ENCODE measurements at regions not wholly inside any gene's neighbourhood (a gene's known extent, or its start where the extent isn't known, plus 50 kb on each side); places are given as distances from the start of the nearest gene placed in this dataset.

- no peak overlapping the region for H3K27ac ChIP-seq (ENCODE audit: insufficient read depth, low read depth, low read length, poor library complexity, severe bottlenecking)
- no peaks in the 10 kb centered on the region for H3K9me3 ChIP-seq (ENCODE audit: control insufficient read depth, low read length)
- H3K4me1 ChIP-seq (ENCODE audit: control insufficient read depth, insufficient read depth, low read length), result no peaks in the 10 kb centered on the region
- H3K36me3 ChIP-seq (ENCODE audit: control insufficient read depth, insufficient read depth, low read length), result no peaks in the 10 kb centered on the region
- no peaks in the 10 kb centered on the region for H3K27me3 ChIP-seq (ENCODE audit: control insufficient read depth, insufficient read depth, low read length, poor library complexity, severe bottlenecking)
- no peak overlapping the region for H3K4me3 ChIP-seq (ENCODE audit: insufficient read depth, low read depth, low read length)
- 89 to 95% methylated on average over 6 of the region's 6 CpGs for WGBS, 2 experiments
Observed at GRCh38 chr5:167716126-167716775, 575.2 kb upstream of the WWC1 start.

- 95 to 96% methylated on average over 2 to 3 of the region's 3 CpGs for WGBS, 2 experiments
Observed at GRCh38 chr5:167720259-167720658, 571.2 kb upstream of the WWC1 start.

GRCh38 chr5:167720676-167721260, 570.7 kb upstream of the WWC1 start:
- no peaks in the 10 kb centered on the region for H3K36me3 ChIP-seq (ENCODE audit: control insufficient read depth, insufficient read depth, low read length)
- no peak overlapping the region for H3K4me3 ChIP-seq (ENCODE audit: insufficient read depth, low read depth, low read length)
- WGBS, 2 experiments, result 88 to 90% methylated on average over 4 of the region's 5 CpGs
- no peaks in the 10 kb centered on the region for H3K9me3 ChIP-seq (ENCODE audit: control insufficient read depth, low read length)
- no peaks in the 10 kb centered on the region for H3K27me3 ChIP-seq (ENCODE audit: control insufficient read depth, insufficient read depth, low read length, poor library complexity, severe bottlenecking)
- H3K4me1 ChIP-seq (ENCODE audit: control insufficient read depth, insufficient read depth, low read length), result no peaks in the 10 kb centered on the region
- H3K27ac ChIP-seq (ENCODE audit: insufficient read depth, low read depth, low read length, poor library complexity, severe bottlenecking), result no peak overlapping the region

More at GRCh38 chr5:167720259-167720658, 571.2 kb upstream of the WWC1 start:
- Histone ChIP-seq H3K27ac (ENCODE audit: insufficient read depth, low read depth, low read length, poor library complexity, severe bottlenecking) (no peak overlapping the region), H3K36me3 (ENCODE audit: control insufficient read depth, insufficient read depth, low read length) (no peaks in the 10 kb centered on the region), H3K4me3 (ENCODE audit: insufficient read depth, low read depth, low read length) (no peak overlapping the region), H3K4me1 (ENCODE audit: control insufficient read depth, insufficient read depth, low read length) (no peaks in the 10 kb centered on the region), H3K9me3 (ENCODE audit: control insufficient read depth, low read length) (no peaks in the 10 kb centered on the region), H3K27me3 (ENCODE audit: control insufficient read depth, insufficient read depth, low read length, poor library complexity, severe bottlenecking) (no peaks in the 10 kb centered on the region)

- 95 to 98% methylated on average over 3 of the region's 3 CpGs for WGBS, 2 experiments
- Histone ChIP-seq H3K27me3 (ENCODE audit: control insufficient read depth, insufficient read depth, low read length, poor library complexity, severe bottlenecking) (no peaks in the 10 kb centered on the region), H3K36me3 (ENCODE audit: control insufficient read depth, insufficient read depth, low read length) (no peaks in the 10 kb centered on the region)
Observed at GRCh38 chr5:167721926-167722440, 569.5 kb upstream of the WWC1 start.

GRCh38 chr5:167723254-167723871, 568.1 kb upstream of the WWC1 start:
- 25 to 27% methylated on average over 9 of the region's 9 CpGs for WGBS, 2 experiments
- H3K4me1 ChIP-seq (ENCODE audit: control insufficient read depth, insufficient read depth, low read length), result no peaks in the 10 kb centered on the region
- no peak overlapping the region for H3K27ac ChIP-seq (ENCODE audit: insufficient read depth, low read depth, low read length, poor library complexity, severe bottlenecking)
- H3K9me3 ChIP-seq (ENCODE audit: control insufficient read depth, low read length), result no peaks in the 10 kb centered on the region
- no peak overlapping the region for H3K4me3 ChIP-seq (ENCODE audit: insufficient read depth, low read depth, low read length)
- H3K27me3 ChIP-seq (ENCODE audit: control insufficient read depth, insufficient read depth, low read length, poor library complexity, severe bottlenecking), result no peaks in the 10 kb centered on the region
- H3K36me3 ChIP-seq (ENCODE audit: control insufficient read depth, insufficient read depth, low read length), result no peaks in the 10 kb centered on the region

More at GRCh38 chr5:167721926-167722440, 569.5 kb upstream of the WWC1 start:
- Histone ChIP-seq H3K9me3 (ENCODE audit: control insufficient read depth, low read length) (no peaks in the 10 kb centered on the region), H3K4me1 (ENCODE audit: control insufficient read depth, insufficient read depth, low read length) (no peaks in the 10 kb centered on the region), H3K27ac (ENCODE audit: insufficient read depth, low read depth, low read length, poor library complexity, severe bottlenecking) (no peak overlapping the region), H3K4me3 (ENCODE audit: insufficient read depth, low read depth, low read length) (no peak overlapping the region)

GRCh38 chr5:167725264-167725663, 566.2 kb upstream of the WWC1 start:
- Histone ChIP-seq H3K9me3 (ENCODE audit: control insufficient read depth, low read length) (no peaks in the 10 kb centered on the region), H3K36me3 (ENCODE audit: control insufficient read depth, insufficient read depth, low read length) (no peaks in the 10 kb centered on the region), H3K4me3 (ENCODE audit: insufficient read depth, low read depth, low read length) (no peak overlapping the region), H3K27me3 (ENCODE audit: control insufficient read depth, insufficient read depth, low read length, poor library complexity, severe bottlenecking) (no peaks in the 10 kb centered on the region), H3K4me1 (ENCODE audit: control insufficient read depth, insufficient read depth, low read length) (no peaks in the 10 kb centered on the region), H3K27ac (ENCODE audit: insufficient read depth, low read depth, low read length, poor library complexity, severe bottlenecking) (no peak overlapping the region)
- WGBS, 2 experiments, result 66 to 69% methylated on average over 2 of the region's 2 CpGs

GRCh38 chr5:167725741-167726140, 565.7 kb upstream of the WWC1 start:
- Histone ChIP-seq H3K27me3 (ENCODE audit: control insufficient read depth, insufficient read depth, low read length, poor library complexity, severe bottlenecking) (no peaks in the 10 kb centered on the region), H3K27ac (ENCODE audit: insufficient read depth, low read depth, low read length, poor library complexity, severe bottlenecking) (no peak overlapping the region), H3K36me3 (ENCODE audit: control insufficient read depth, insufficient read depth, low read length) (no peaks in the 10 kb centered on the region), H3K4me1 (ENCODE audit: control insufficient read depth, insufficient read depth, low read length) (no peaks in the 10 kb centered on the region), H3K4me3 (ENCODE audit: insufficient read depth, low read depth, low read length) (no peak overlapping the region), H3K9me3 (ENCODE audit: control insufficient read depth, low read length) (no peaks in the 10 kb centered on the region)
- 86 to 88% methylated on average over 7 of the region's 7 CpGs for WGBS, 2 experiments

GRCh38 chr5:167726642-167727041, 564.8 kb upstream of the WWC1 start:
- H3K27ac ChIP-seq (ENCODE audit: insufficient read depth, low read depth, low read length, poor library complexity, severe bottlenecking), result no peak overlapping the region
- 60 to 73% methylated on average over 2 of the region's 2 CpGs for WGBS, 2 experiments
- H3K9me3 ChIP-seq (ENCODE audit: control insufficient read depth, low read length), result no peaks in the 10 kb centered on the region
- H3K4me3 ChIP-seq (ENCODE audit: insufficient read depth, low read depth, low read length), result no peak overlapping the region
- H3K36me3 ChIP-seq (ENCODE audit: control insufficient read depth, insufficient read depth, low read length), result no peaks in the 10 kb centered on the region
- H3K4me1 ChIP-seq (ENCODE audit: control insufficient read depth, insufficient read depth, low read length), result no peaks in the 10 kb centered on the region
- no peaks in the 10 kb centered on the region for H3K27me3 ChIP-seq (ENCODE audit: control insufficient read depth, insufficient read depth, low read length, poor library complexity, severe bottlenecking)

- WGBS, 2 experiments, result 89 to 90% methylated on average over 3 of the region's 3 CpGs
- Histone ChIP-seq H3K27ac (ENCODE audit: insufficient read depth, low read depth, low read length, poor library complexity, severe bottlenecking) (no peak overlapping the region), H3K4me1 (ENCODE audit: control insufficient read depth, insufficient read depth, low read length) (no peaks in the 10 kb centered on the region), H3K4me3 (ENCODE audit: insufficient read depth, low read depth, low read length) (no peak overlapping the region), H3K36me3 (ENCODE audit: control insufficient read depth, insufficient read depth, low read length) (no peaks in the 10 kb centered on the region), H3K27me3 (ENCODE audit: control insufficient read depth, insufficient read depth, low read length, poor library complexity, severe bottlenecking) (no peaks in the 10 kb centered on the region), H3K9me3 (ENCODE audit: control insufficient read depth, low read length) (no peaks in the 10 kb centered on the region)
Observed at GRCh38 chr5:167730121-167730520, 561.3 kb upstream of the WWC1 start.

- Histone ChIP-seq H3K36me3 (ENCODE audit: control insufficient read depth, insufficient read depth, low read length) (no peaks in the 10 kb centered on the region), H3K27me3 (ENCODE audit: control insufficient read depth, insufficient read depth, low read length, poor library complexity, severe bottlenecking) (no peaks in the 10 kb centered on the region), H3K4me1 (ENCODE audit: control insufficient read depth, insufficient read depth, low read length) (no peaks in the 10 kb centered on the region), H3K4me3 (ENCODE audit: insufficient read depth, low read depth, low read length) (no peak overlapping the region), H3K27ac (ENCODE audit: insufficient read depth, low read depth, low read length, poor library complexity, severe bottlenecking) (no peak overlapping the region), H3K9me3 (ENCODE audit: control insufficient read depth, low read length) (no peaks in the 10 kb centered on the region)
- WGBS, 2 experiments, result 93 to 95% methylated on average over 1 to 2 of the region's 2 CpGs
Observed at GRCh38 chr5:167730656-167731055, 560.8 kb upstream of the WWC1 start.

All from ectodermal cell (in vitro differentiated cells).